Stimulated activated naive CD8-positive, alpha-beta T cell treated with anti-CD3 and anti-CD28 coated beads, Interleukin-15, Interleukin-2, amounts not matched to agents 100 U/mL and 50 U/mL, for 24 hours (primary cell): ENCODE measurements at regions not wholly inside any gene's neighbourhood (a gene's known extent, or its start where the extent isn't known, plus 50 kb on each side); places are given as distances from the start of the nearest gene placed in this dataset.
"Not testable (repeated sequence)": the region's sequence is repeated elsewhere in the genome, so short reads cannot be mapped to it uniquely, and the experiment has no call there.

Experiments
- ATAC-seq: fragments of 150-1000 bp; cut with Tn5 transposase; one replicate; pipeline ENCODE4 v1.10.0; 2021
- DNase-seq: peaks from one replicate; pipeline ENCODE4 v3.0.0; 2021

DNA sequence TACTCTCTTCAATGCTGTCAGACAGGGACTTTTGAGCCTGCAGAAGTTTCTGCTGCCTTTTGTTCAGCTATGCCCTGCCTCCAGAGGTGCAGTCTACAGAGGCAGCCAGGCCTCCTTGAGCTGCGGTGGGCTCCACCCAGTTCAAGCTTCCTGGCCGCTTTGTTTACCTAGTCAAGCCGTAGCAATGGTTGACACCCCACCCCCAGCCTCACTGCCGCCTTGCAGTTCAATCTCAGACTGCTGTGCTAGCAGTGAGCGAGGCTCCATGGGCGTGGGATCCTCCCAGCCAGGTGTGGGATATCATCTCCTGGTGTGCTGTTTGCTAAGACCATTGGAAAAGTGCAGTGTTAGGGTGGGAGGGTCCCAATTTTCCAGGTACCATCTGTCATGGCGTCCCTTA lies 506.1 kb upstream of the FLRT2 start:
- ATAC-seq, DNase-seq: not testable (repeated sequence)

DNA sequence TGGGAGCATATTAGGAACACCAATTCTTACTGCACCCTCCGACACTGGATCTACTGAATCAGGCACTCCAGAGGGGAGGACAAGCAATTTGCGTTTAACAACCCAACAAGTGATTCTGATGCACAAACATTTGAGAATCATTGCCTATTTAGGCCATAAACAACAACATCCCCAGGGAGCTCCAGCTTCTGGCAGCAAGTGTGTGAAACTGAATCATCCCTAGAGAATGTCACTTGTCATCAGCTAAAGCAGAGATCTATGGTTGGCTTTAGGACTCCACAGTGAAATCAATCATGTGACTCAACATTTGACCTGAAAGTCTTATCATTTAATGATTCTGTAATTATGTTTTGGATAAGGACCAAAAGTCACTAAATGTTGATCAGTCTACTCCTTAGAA lies 505.0 kb upstream of the FLRT2 start:
- no peak for DNase-seq
- no peak for ATAC-seq

DNA sequence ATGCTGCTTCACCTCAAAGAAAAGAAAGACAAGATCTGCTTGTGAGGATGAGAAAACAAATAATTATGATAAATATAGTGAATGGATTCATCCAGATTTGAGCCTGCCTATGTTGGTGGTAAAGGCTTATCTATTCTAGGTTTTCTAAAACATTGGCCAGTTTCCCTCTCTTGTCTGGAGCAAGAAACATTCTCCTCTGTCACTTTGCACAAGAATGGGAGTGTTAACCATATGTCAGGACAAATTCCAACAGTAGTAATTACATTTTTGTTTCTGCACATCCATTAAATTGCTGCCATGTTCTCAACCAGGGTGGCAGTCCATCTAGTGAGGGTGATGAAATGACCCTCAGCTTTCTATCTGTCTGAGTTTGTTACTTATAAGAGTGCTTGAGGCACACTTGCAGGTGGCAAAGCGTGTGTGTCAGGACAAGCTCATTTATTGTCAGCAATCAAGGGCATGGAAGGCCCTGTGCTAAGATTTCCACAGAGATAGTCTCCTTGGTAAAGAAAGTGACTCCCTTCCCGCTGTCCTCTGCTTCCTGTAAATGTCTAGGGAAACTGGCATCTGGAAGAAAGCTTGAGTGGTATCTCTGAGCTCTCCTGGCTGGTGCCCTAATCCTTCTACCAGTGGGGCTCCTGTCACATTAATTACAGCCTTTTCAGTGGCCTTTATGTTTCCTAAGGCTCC lies 502.1 kb upstream of the FLRT2 start:
- ATAC-seq (no peak), DNase-seq (no peak)

DNA sequence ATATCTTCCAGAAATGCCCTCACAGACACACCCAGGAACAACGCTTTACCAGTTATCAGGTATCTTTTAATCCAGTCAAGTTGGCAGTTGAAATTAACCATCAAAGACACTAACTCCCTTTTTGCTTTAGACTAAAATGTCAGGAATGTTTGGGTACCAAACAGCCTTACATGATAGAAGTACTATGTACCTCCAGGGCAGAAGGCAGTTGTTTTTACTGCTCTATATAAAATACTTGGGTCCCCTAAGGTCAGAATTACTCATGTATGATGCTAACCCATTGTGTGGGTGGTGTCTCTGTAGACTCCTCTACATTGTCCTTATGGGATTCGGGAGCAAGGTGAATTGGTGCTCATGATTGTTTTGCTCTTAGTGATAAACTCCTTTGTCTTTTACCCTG lies 492.5 kb upstream of the FLRT2 start:
- ATAC-seq: no peak

DNA sequence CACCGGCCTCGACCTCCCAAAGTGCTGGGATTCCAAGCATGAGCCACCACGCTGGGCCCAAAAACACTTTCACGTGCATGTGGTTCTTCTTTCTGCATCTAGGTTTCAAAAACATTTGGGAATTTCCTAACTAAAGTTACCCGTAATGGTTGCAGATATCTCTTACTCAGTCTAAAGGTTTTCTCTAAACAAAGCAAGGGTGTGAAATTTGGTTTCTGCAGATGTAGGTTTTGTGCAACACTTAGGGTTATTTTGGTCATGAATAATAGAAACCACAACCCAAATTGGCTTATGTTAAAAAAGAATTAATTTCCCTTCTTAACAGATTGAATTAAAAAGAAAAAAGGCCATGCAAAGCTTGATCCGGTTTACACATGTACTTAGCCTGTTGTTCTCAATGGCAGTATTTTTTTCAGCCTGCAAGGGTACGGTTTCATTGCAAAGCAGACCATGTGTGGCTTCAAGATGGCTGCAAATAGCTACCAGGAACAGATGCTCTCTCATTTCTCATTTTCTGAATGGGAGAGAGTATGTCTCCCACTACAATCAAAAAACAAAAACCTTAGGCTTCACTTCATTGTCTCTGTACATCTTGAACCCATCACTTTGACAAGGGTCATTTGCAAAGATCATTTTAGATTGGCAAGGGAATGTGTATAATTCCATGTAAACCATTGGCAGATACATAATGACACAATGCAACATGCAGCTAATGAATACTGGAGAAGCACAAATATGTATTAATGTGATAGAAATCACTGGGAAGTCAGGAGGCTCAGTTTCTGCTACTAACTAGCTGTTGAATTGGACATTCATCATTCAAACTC lies 491.2 kb upstream of the FLRT2 start:
- no peak for DNase-seq
- ATAC-seq: no peak

More for the DNA sequence above, 492.5 kb upstream of the FLRT2 start:
- no peak for DNase-seq

DNA sequence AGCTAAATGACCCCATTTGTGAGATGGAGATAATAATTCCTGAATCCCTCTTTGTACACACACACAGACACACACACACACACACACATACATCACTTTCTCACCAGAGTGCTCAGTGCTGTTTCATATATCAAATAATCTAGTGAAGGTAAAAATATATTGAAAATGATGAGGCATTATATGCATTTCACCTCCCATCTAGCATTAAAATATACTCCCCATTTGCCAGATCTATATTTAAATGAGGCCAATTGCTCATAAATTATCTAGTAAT lies 490.7 kb upstream of the FLRT2 start:
- ATAC-seq (no peak), DNase-seq (no peak)

DNA sequence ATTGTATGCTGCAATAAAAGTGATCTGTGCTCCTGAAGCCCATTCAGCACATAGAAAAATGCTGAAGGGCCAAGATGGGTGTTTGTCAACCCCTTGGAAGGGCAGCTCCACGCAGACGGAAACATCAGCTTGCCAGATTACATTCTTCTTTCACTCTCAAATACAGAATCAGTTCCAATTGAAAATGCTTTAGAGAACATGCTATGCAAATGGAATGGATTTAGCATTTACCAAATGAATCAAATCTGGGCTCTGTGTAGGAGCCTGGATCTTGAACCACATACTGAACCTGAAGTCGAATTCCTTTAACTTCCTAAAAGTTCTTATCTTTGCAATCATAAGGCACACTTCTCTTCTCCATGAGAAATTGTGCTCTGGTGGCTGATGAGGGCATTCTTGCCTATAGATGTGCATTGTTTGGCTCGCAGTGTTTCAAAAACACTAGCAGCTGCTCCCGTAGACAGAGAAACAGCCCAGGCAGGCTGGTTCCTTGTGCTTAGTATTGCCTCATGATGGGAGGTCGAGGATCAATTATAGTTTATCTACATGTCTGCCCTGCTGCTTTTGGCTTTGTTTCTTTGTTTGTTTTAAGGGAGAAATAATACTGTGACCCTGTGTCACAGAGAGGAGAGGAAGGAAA lies 489.8 kb upstream of the FLRT2 start:
- no peak for ATAC-seq
- no peak for DNase-seq

DNA sequence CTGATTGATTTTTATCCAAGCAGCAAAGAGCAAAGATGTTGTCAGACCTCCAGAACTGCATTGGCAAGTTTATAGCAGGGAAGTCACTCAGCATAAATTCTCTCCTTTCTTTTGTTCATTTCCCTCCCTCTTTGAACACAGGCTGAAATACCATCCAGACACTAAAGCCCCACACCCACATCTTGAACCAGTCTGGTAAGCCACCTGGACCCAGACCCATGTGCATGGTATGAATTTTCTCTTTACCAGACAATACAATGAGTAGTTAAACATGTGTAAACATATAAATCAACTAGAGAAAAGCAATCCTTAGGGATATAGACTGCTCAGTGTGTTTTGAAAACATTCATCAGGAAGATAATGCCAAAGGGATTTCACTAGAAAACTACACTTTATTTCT lies 488.3 kb upstream of the FLRT2 start:
- no peak for DNase-seq
- ATAC-seq: no peak

DNA sequence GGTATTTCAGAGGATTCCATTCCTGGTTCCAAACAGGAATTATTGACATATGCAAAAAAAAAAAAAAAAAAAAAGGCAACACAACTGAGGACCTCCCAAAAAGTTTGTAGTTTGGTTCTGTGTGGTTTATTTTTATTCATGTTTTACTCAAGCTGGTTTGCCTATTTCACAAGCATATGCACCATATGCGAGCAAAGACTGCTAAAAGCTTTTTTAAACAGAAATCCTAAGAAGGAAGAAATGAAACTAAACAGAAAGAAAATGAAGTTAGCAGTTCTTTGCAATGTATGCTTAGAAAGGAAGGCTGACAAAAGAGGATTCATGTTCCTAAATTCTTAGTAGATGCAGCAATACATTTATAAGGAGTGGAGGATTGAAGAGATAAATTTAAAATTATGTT lies 487.6 kb upstream of the FLRT2 start:
- ATAC-seq (no peak), DNase-seq (no peak)

DNA sequence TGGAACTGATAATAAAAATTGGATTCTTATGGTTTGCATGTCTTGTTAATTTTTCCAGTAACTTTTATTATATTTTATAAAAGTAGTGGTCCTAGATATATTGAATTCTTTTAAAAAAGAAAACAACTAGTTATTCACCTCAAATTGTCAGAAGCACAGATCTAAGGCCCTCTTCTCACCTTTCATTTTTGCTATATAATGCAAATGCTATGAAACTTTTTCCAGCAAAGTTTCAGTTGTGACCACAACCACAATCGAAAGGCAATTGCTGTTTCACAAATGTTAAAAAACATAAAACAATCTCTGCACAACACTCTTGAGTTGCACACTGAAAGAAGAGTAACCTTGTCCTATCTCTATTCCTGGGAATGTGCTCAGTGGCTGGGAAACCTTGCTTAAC lies 479.8 kb upstream of the FLRT2 start:
- ATAC-seq (no peak), DNase-seq (no peak)

DNA sequence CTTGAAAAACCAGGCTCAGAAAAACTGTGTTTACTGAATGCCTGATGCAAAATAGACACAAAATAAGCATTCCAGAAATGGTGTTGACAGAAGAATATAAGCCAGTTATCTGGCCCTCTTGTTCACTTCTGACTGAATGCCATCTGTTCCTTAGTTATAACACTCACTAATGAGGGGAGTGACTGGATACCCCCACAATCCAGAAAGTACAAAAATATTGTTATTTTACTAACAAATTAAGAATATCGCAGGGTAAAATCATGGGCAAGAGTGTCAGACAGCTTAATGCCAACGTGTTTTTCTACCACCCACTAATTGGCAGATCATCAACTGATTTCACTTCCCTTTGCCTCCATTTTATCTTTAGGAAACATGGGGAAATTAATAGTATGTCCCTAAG lies 477.3 kb upstream of the FLRT2 start:
- DNase-seq: no peak
- no peak for ATAC-seq

DNA sequence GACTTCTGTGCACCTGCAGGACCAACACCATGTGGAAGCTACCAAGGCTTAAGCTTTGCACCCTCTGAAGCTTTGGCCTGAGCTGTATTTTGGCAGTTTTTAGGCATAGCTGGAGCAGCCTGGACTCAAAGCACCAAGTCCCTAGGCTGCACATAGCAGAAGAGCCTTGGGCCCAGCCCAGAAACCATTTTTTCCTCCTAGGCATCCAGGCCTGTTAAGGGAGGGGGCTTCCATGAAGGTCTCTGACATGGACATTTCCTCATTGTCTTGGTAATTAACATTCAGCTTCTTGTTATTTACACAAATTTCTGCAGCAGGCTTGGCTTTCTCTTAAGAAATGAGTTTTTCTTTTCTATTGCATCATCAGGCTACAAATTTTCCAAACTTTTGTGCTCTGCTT lies 475.8 kb upstream of the FLRT2 start:
- DNase-seq (no peak), ATAC-seq (no peak)

DNA sequence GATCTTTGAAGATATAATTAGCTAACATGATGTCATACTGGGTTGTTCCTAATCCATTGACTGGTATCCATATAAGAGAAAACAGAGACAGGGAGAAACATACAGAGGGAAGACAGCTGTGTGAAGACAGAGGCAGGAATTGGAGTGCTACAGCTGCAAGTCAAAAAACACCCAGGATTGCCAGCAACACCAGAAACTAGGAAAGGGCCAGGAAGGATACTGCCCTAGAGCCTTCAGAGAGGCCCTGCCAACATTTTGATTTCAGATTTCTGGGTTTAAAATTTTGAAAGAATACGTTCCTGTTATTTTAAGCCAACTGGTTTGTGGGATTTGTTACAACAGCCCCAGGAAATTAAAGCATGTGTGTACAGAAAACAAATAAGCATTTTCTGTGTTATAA lies 473.7 kb upstream of the FLRT2 start:
- ATAC-seq (no peak), DNase-seq (no peak)

DNA sequence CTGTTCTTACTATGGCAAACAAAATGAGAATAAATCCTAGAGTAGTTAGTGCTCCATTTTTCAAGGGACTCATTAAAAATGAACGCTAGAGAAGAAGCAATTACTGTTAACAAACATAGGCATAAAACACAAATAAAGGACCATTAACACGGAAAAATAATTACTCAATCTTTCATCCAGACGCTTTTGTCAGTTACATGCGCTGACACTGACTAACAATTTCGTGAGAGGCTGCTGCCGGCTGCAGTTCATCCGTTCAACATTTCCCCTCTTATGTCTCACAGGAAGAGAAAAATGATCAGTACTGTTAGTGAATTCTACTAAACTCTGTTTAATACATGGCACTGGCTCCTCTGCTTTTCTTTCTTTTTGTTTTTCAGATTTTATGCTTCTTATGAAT lies 472.7 kb upstream of the FLRT2 start:
- DNase-seq: no peak
- ATAC-seq: no peak

DNA sequence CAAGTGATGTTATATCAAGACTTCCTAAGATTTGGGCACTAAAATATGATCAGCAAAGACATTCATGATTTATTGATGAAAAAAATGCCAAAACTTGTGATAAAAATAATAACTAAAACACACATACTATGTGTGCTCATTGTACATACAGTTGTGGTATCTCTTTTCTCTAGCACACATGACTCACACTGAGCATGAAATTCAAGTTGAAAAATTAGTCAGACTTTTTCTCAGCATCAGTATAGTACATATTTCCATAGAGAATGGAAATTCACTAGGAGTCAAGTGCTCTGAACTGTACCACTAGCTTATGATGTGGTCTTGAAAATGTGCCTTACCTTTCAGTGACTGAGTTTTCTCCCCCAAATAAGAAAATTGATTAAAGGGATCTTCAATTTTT lies 471.8 kb upstream of the FLRT2 start:
- ATAC-seq: peak; percentile 43

DNA sequence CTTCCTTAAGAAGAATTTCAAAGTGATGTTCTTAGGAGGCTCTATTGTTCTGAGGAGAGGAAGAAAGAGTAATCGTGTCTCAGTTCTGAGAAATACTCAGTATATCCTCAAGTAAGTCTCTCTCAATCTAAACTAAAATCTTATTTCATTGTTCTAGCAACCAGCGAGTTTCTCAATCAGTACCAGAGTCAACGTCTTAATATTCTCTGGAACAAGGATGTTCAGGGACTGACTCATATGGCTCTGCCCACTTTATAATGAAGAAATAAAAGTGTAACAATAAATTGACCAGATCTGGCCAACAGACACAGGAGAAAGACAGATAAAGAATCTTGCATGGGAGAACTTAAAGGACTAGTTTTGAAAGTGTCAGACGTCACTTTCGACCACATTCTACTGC lies 469.8 kb upstream of the FLRT2 start:
- ATAC-seq: no peak
- DNase-seq: no peak

More for the DNA sequence above, 471.8 kb upstream of the FLRT2 start:
- no peak for DNase-seq

DNA sequence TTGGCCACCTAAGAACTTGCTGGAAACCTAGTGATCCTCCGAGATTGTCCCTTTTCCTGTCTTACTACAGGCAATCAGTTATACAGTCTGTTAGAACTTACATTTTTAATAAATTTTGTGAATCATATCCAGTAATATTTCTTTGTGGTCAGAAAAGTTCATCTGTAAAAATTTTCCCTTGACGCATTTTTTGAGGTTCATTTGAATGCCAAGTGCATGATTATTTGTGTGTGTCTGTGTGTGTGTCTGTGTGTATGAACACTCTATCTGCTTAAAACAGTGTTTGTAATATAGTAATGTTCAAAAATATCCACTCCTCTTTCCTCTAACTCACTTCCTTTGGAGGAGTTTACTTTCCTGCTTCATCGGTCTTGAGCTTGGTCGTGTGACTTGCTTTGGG lies 468.7 kb upstream of the FLRT2 start:
- DNase-seq (no peak), ATAC-seq (no peak)

DNA sequence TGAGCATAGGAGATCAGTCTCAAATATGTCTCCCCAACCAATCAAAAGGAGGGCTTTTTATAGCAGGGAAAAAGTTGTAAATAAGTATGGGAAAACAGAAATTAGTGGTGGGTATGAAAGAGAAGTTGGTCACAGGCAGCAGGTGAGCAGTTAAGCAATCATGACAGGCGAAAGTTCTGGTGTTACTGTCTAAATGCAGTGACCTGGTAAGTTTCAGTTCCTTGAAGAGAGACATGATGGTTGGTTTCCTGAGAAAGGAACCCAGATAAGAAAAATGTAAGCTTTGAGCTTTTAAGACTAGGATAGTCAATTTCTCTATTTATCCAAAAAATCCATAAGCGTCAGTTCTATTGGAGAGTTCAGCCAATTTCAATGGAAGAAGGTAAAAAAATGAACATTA lies 466.2 kb upstream of the FLRT2 start:
- ATAC-seq (no peak), DNase-seq (no peak)

DNA sequence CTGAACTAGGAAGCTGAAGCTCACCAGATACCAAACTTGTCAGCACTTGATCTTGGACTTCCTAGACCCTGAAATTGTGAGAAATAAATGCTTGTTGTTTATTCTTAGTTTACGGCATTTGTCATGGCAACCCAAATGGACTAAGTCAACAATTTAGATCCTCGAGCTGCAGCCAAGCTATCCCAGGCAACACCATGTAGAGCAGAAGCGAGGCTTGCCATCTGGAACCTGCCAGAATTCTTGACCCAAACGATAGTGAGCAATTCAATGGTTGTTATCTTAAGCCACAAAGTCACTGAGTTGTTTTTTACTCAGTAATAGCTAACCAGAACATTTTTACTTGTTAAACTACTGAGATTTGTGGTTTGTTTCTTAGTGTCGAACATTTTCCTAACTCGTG lies 458.5 kb upstream of the FLRT2 start:
- DNase-seq (no peak), ATAC-seq (no peak)

DNA sequence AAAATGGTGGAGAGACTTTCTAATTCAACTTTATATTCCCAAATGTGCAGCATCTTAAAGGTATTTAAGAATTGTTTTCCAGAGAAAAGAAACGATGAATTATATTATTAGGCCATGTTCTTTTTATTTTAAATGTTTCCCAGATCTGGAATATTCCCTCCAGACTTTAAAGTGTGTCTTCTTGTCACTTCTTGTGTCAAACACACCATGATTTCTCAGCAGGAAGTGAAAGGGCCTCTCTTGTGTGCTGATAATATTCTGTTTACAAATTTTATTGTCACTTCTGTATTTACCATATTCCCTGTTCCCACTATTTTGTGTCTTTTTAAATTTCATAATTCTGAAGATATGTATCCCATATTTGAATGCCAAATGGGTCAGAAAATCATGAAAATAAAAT lies 455.0 kb upstream of the FLRT2 start:
- no peak for DNase-seq
- no peak for ATAC-seq

DNA sequence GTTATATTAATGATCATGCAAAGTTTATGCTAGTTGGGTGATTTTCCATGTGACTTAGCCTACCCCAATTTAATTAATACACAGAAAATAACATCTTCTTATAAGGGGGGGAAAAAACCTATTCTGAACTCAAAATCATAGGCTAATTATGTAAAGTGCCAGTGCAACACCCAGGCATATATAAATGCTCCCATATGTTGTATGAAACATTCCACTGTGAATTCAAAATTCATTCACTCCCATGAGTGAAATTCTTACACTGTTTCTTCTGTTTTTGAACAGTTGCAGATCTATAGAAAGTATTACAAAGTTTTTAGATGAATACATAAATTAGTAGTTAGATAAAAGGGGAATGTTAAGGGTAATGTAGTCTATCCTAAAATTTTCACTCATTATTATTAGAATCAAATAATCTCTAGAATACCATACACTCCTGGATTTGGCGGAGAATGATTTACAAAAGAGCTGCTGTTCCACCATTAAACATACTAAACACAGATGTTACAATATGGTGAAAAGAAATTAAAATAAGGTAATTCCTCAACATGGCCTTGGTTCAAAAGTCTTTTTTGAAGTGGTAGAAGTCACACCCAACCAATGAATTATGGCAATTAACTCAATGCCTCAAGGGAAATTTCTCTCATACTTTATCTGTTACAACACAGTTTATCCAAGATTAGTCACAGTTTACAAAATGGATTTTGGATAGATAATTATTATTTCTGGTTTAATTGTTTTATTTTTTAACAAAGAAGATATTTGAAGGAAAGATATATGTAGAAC lies 454.1 kb upstream of the FLRT2 start:
- DNase-seq (no peak), ATAC-seq (no peak)

DNA sequence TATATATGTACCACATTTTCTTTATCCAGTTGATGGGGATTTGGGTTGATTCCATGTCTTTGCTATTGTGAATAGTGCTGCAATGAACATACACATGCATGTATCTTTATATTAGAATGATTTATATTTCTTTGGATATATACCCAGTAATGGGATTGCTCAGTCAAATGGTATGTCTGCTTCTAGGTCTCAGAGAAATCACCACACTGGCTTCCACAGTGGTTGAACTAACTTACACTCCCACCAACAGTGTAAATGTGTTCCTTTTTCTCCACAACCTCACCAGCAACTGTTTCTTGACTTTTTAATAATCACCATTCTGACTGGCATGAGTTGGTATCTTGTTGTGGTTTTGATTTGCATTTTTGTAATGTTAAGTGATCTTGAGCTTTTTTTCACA lies 452.2 kb upstream of the FLRT2 start:
- DNase-seq: not testable (repeated sequence)

More for the DNA sequence above, 452.2 kb upstream of the FLRT2 start:
- ATAC-seq: not testable (repeated sequence)
